ENCODE measurements at regions not wholly inside any gene's neighbourhood (a gene's known extent, or its start where the extent isn't known, plus 50 kb on each side); places are given as distances from the start of the nearest gene placed in this dataset.

- no peak for TF ChIP-seq POLR2A (IDR thresholded peaks at IDR 0.05)
- TF ChIP-seq CTCF (IDR thresholded peaks at IDR 0.05): no peak
Measured at GRCh38 chrX:65093658-65094057, 117.4 kb upstream of the ZC4H2 start.

Data from body of pancreas (tissue), 4 donors.